K562 (cell line): ENCODE measurements at regions not wholly inside any gene's neighbourhood (a gene's known extent, or its start where the extent isn't known, plus 50 kb on each side); places are given as distances from the start of the nearest gene placed in this dataset. TPM values are rescaled to one million over a fixed set of nuclear protein-coding genes. Genes with fewer than 3 reads are reported as not detected.

Source experiments
- ATAC-seq: fragments of 200-7000 bp; cut with Tn5 transposase; 3 replicates; pipeline ENCODE4 v1.9.1; 2020; ENCODE audit warnings: moderate library complexity
- BruUV-seq: library from RNA; stranded (reverse); fragments of 400-500 nt; replicated peaks from 2 replicates; lab custom pipeline; 2021; lab: Mats Ljungman, UMichigan
- CTCF ChIA-PET: fragments of 300-600 bp; formaldehyde crosslinking; extraction: SDS; loops from one replicate; lab custom pipeline; 2021; ENCODE audit warnings: low intra/inter-chr PET ratio; lab: Yijun Ruan, JAX
- POLR2A ChIA-PET: fragments of 300-600, 350-650 bp; sonication (Branson Sonifier 250); formaldehyde crosslinking; extraction: SDS; loops from one replicate; lab custom pipeline; 2021; ENCODE audit warnings: antibody characterized with exemption, inconsistent platforms; lab: Yijun Ruan, JAX
- DNase-seq, 4 experiments: peaks; one replicate each; pipeline versions ENCODE4 v3.0.0 to v3.0.0-alpha.2; 2011 to 2018; ENCODE audit warnings: low spot score in 3 of 4, mixed read lengths in 3 of 4; ENCODE audit errors: extremely low read depth in 1 of 4
- FAIRE-seq: peaks from 2 replicates; lab custom pipeline; 2011; peaks lifted over from hg19 to GRCh38; lab: Jason Lieb, UNC
- H2AFZ ChIP-seq: 2 replicates; pipeline ENCODE4 v1.6.0; 2011; ENCODE audit warnings: low read depth, low read length, control low read depth, inconsistent platforms
- H3K27ac ChIP-seq: fragments of 200-600 bp; 3 replicates; pipeline ENCODE4 v1.8.0; 2011; ENCODE audit warnings: low read depth, mild to moderate bottlenecking, control low read depth, inconsistent platforms, low read length, moderate library complexity, mixed read lengths; ENCODE audit errors: extremely low read depth
- H3K27me3 ChIP-seq, 2 experiments: fragments of 300-600 bp in 1 of 2; 2 replicates in 1 of 2; 3 replicates in 1 of 2; pipeline versions ENCODE4 v1.6.0 to v1.8.0; 2011; ENCODE audit warnings: inconsistent platforms in 2 of 2, low read length in 2 of 2, mild to moderate bottlenecking in 1 of 2, mixed read lengths in 1 of 2, moderate library complexity in 1 of 2; ENCODE audit not compliant: control insufficient read depth in 2 of 2, insufficient read depth in 2 of 2
- H3K36me3 ChIP-seq: fragments of 300-600 bp; 3 replicates; pipeline ENCODE4 v1.8.0; 2011; ENCODE audit warnings: mild to moderate bottlenecking, low read length, inconsistent platforms; ENCODE audit not compliant: control insufficient read depth, insufficient read depth
- H3K4me1 ChIP-seq, 2 experiments: fragments of 200-600 bp in 1 of 2; replicated peaks in 1 of 2; 2 replicates in 1 of 2; 3 replicates in 1 of 2; pipeline versions ENCODE4 v1.5.1 to v1.8.0; 2011; ENCODE audit warnings: inconsistent platforms in 2 of 2, low read length in 2 of 2, mild to moderate bottlenecking in 1 of 2, mixed read lengths in 1 of 2, moderate library complexity in 1 of 2; ENCODE audit not compliant: control insufficient read depth in 2 of 2, insufficient read depth in 2 of 2
- H3K4me2 ChIP-seq: 2 replicates; pipeline ENCODE4 v1.6.1; 2011; ENCODE audit warnings: low read length, control low read depth, inconsistent platforms, mixed read lengths; ENCODE audit not compliant: insufficient read depth
- H3K4me3 ChIP-seq: fragments of 200-600 bp; sonication (generic), shearing (Covaris generic); 2 replicates; pipeline ENCODE4 v1.5.1; 2016; ENCODE audit warnings: control low read depth, inconsistent platforms
- H3K79me2 ChIP-seq: fragments of 200-600 bp; 3 replicates; pipeline ENCODE4 v1.8.0; 2011; ENCODE audit warnings: low read length, inconsistent platforms; ENCODE audit not compliant: control insufficient read depth, insufficient read depth
- H3K9ac ChIP-seq, 2 experiments: 2 replicates each; pipeline versions ENCODE4 v1.6.0 to v1.6.1; 2011; ENCODE audit warnings: low read depth in 2 of 2, low read length in 2 of 2, control low read depth in 1 of 2, inconsistent platforms in 1 of 2, mild to moderate bottlenecking in 1 of 2, mixed read lengths in 1 of 2; ENCODE audit not compliant: insufficient read depth in 1 of 2
- H3K9me1 ChIP-seq: one replicate; pipeline ENCODE4 v1.6.0; 2011; ENCODE audit warnings: inconsistent platforms, mild to moderate bottlenecking, low read length, moderate library complexity; ENCODE audit not compliant: control insufficient read depth, insufficient read depth
- H3K9me3 ChIP-seq: replicated peaks from 2 replicates; pipeline ENCODE4 v1.5.1; 2011; ENCODE audit warnings: low read depth, low read length, inconsistent platforms; ENCODE audit not compliant: control insufficient read depth, insufficient read depth
- H4K20me1 ChIP-seq: replicated peaks from 2 replicates; pipeline ENCODE4 v1.6.1; 2011; ENCODE audit warnings: low read length, inconsistent platforms, mixed read lengths; ENCODE audit not compliant: control insufficient read depth, insufficient read depth
- STAG1 ChIP-seq: sonication (generic); formaldehyde crosslinking; IDR thresholded peaks from 2 replicates; pipeline ENCODE4 v1.5.0; 2020; ENCODE audit warnings: missing genetic modification reagents, borderline replicate concordance
- TCF3 ChIP-seq: sonication (generic); formaldehyde crosslinking; IDR thresholded peaks from 2 replicates; pipeline ENCODE4 v1.4.0; 2020; ENCODE audit warnings: mild to moderate bottlenecking, missing genetic modification reagents
- ZNF143 ChIP-seq: sonication (generic); formaldehyde crosslinking; IDR thresholded peaks from 2 replicates; pipeline ENCODE4 v1.9.0; 2022; ENCODE audit warnings: mild to moderate bottlenecking, missing genetic modification reagents
- ZNF77 ChIP-seq: fragments of 250-450 bp; sonication (Bioruptor Pico); IDR thresholded peaks from 2 replicates; pipeline ENCODE4 v1.5.0; 2020
- WGBS: fragments of 100-300 bp; shearing (Covaris generic); methylation state at CpG from one replicate; pipeline ENCODE4 v1.1.6; 2016; ENCODE audit warnings: low coverage, mixed read lengths; ENCODE audit not compliant: insufficient coverage; ENCODE audit errors: missing lambda C conversion rate; 5-methylcytosine and 5-hydroxymethylcytosine counted together
- in situ Hi-C: fragments of 300-500 bp; cut with MboI; formaldehyde crosslinking; loops from 4 replicates; pipeline ENCODE4 v1.15.0; 2018; ENCODE audit warnings: inconsistent platforms, mixed read lengths
- intact Hi-C: fragments of 100-400 bp; cut with micrococcal nuclease; formaldehyde crosslinking; loops from 2 replicates; pipeline ENCODE4 v1.14.2; 2022
- small RNA-seq: library from RNA; depleted of rRNA; stranded (forward); fragments of <200 nt; gene quantifications from one replicate; pipeline ENCODE3, GENCODE V24; 2014
- TF ChIP-seq, protein P1 (sequence below): conservative IDR thresholded peaks from 2 replicates; pipeline ENCODE4 v1.6.1; 2011; ENCODE audit warnings: low read depth, mild to moderate bottlenecking, low read length; ENCODE audit not compliant: control insufficient read depth

DNA sequence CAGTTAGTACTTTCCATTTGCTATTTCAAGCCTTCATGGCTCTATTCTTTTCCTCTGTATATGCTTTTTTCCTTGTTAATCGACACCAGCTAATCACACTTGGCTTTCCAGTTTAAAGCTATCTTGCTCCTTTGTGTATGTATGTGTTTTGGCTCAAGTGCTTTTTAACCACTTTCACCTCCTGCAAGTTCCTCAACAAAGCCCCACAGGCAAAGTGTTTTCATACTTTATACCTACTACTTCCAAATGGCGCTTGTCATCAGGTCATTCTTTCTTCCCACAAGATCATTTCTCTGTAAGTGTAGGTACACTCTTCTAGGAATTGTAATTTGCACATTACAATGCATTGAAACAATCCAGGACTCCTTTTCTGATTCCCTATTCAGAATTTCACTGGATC is 64.0 kb upstream of the FIGN start:
- no peaks in the 10 kb centered on the region for H3K9me3 ChIP-seq
- ChIA-PET POLR2A (no interaction called here), CTCF (no interaction called here)
- no peak for DNase-seq
- H3K9me1 ChIP-seq = no peaks in the 10 kb centered on the region
- intact Hi-C loops (no loop called here), in situ Hi-C loops (no loop called here)
- no peak overlapping the region for H3K27ac ChIP-seq
- H3K9ac ChIP-seq = no peak overlapping the region
- H2AFZ ChIP-seq = no peak overlapping the region
- TF ChIP-seq, protein P1, sequence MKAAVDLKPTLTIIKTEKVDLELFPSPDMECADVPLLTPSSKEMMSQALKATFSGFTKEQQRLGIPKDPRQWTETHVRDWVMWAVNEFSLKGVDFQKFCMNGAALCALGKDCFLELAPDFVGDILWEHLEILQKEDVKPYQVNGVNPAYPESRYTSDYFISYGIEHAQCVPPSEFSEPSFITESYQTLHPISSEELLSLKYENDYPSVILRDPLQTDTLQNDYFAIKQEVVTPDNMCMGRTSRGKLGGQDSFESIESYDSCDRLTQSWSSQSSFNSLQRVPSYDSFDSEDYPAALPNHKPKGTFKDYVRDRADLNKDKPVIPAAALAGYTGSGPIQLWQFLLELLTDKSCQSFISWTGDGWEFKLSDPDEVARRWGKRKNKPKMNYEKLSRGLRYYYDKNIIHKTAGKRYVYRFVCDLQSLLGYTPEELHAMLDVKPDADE = no peak
- H3K36me3 ChIP-seq = no peaks in the 10 kb centered on the region
- H3K4me2 ChIP-seq = no peak overlapping the region
- no peaks in the 10 kb centered on the region for H3K4me1 ChIP-seq
- H3K27me3 ChIP-seq = no peaks in the 10 kb centered on the region
- ATAC-seq = no peak
- H3K4me3 ChIP-seq = no peak overlapping the region
- no peak for FAIRE-seq
- H3K79me2 ChIP-seq = no peaks in the 10 kb centered on the region
- 0% methylated on average over 2 of the region's 2 CpGs for WGBS
- no TSS peak for BruUV-seq
- H4K20me1 ChIP-seq = no peaks in the 10 kb centered on the region

DNA sequence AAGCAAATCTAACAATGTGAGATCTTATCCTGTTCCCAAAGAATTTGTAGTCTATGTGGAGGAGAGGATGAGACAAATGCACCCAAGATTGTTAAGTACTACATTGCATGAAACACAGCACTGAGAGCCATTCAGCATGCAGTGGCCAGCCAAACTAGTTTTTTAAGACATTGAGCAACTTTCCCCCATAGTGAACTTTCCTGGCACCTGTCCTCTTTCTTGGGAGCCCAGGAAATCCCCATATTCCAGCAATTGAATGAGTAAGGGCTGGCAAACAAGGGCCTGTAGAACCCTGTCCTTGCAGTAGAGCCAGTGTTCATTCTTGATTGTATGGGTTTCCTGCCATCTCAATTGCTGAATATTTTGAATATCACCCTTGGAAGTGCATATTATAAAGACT is 58.8 kb upstream of the FIGN start:
- in situ Hi-C loops = no loop called here
- no peaks in the 10 kb centered on the region for H3K27me3 ChIP-seq
- H3K9me1 ChIP-seq = no peaks in the 10 kb centered on the region
- no peaks in the 10 kb centered on the region for H3K36me3 ChIP-seq
- H4K20me1 ChIP-seq = no peaks in the 10 kb centered on the region
- no peak for TF ChIP-seq ZNF77 (CRISPR knock-in tag)
- no peak for TF ChIP-seq ZNF143 (CRISPR knock-in tag)
- no peak for TF ChIP-seq TCF3 (CRISPR knock-in tag)
- TF ChIP-seq STAG1 (CRISPR knock-in tag) = no peak
- H3K4me3 ChIP-seq = no peak overlapping the region
- ChIA-PET CTCF (no interaction called here), POLR2A (no interaction called here)
- H3K27ac ChIP-seq = no peak overlapping the region
- H3K4me1 ChIP-seq = no peaks in the 10 kb centered on the region
- H3K9ac ChIP-seq = no peak overlapping the region
- no peak overlapping the region for H2AFZ ChIP-seq
- intact Hi-C loops = no loop called here
- DNase-seq (no peak), FAIRE-seq (no peak), ATAC-seq (no peak)
- H3K4me2 ChIP-seq = no peak overlapping the region
- H3K9me3 ChIP-seq = no peaks in the 10 kb centered on the region
- BruUV-seq = no TSS peak
- no peaks in the 10 kb centered on the region for H3K79me2 ChIP-seq

Small RNA genes lying in the stretch of these regions (small RNA-seq; reads per million reads assigned to genes)
- gene CYP2C56P = not detected
